ENCODE measurements at regions not wholly inside any gene's neighbourhood (a gene's known extent, or its start where the extent isn't known, plus 50 kb on each side); places are given as distances from the start of the nearest gene placed in this dataset.

DNA sequence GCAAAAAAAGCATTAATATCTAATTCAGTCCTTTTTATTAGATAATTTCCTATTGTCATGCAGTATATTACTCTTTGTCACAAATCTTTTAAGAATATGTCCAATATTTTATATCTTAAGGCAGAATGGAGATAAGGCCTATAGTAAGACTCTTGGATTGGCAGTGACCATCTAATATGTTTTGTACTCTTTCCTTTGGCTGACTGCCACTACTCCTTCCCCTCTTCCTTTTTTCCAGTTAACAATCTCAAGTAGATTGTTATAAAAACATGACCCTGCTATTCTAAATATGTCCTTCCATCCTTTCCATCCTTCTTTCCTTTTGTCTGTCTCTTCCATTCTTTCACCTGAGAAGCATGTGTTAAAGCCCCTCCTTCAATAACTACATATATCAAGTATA, 92.8 kb upstream of the TMEM168 start:
- no peak for DNase-seq (ENCODE audit: low spot score)

DNA sequence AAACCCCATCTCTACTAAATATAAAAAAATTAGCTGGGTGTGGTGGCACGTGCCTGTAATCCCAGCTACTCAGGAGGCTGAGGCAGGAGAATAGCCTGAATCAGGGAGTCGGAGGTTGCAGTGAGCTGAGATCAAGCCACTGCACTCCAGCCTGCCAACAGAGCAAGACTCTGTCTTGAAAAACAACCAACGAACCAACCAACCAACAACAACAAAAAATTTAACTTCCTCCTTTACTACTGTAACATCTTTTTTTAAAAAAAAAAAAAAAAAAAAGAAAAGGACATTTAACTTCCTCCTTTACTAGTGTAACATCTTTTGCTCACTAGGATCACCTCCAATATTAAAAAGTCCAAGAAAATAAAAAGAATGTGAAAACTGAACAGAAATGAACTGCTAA, 92.3 kb upstream of the TMEM168 start:
- no peak for DNase-seq (ENCODE audit: low spot score)

- DNase-seq (ENCODE audit: low spot score), result no peak
Measured at GRCh38 chr7:112882022-112882421, 91.8 kb upstream of the TMEM168 start.

GRCh38 chr7:112880818-112881418, 90.7 kb upstream of the TMEM168 start:
- no peak for DNase-seq (ENCODE audit: low spot score)

DNA sequence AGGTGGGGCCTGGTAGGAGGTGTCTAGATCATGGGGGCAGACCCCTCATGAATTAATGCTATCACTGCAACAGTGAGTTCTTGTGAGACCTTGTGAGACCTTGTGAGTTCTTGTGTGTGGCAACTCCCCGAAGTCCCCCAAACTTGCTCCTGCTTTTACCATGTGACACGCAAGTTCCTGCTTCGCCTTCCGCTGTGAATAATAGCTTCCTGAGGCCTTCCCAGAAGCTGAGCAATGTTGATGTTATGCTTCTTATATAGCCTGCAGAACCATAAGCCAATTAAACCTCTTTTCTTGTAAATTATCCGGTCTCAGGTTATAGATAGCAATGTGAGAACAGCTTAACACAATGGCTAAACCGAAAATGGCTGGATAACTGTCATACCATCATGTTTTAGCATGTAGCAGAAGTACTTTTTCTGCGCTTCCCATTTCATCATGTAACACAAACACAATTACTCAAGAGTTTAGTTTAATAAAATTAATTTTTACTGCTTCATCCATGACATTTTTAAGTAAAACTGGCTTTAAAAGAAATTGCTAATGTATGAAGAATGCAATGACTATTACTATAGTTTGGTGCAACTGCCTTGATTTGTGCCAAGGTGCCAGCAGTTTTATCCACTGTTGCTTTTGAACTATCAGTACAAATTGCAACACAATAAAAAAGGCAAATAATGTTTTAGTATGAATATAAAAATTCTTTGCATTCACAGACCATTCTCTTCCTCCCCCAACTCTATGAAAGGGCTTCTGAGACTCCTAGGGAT, 87.7 kb upstream of the TMEM168 start:
- DNase-seq (ENCODE audit: low spot score), result no peak

DNA sequence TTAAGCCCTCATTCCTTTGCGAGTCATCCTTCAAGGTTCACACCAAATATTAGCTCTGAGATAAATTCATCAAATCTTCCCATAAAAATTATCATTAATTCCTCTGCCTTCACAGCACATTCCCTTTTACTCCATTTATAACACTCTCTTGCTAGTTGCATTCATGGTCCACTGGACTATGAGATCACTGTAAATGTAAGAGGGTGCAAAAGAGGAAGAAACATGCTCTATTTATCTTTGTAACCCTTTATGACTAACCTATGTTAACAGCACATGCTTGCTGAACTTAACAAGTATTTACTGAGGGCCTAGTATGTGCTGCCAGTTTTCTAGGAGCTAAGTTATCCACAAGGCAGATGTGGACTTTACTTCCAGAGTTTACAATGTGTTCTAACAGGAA, 86.7 kb upstream of the TMEM168 start:
- DNase-seq (ENCODE audit: low spot score), result no peak

DNA sequence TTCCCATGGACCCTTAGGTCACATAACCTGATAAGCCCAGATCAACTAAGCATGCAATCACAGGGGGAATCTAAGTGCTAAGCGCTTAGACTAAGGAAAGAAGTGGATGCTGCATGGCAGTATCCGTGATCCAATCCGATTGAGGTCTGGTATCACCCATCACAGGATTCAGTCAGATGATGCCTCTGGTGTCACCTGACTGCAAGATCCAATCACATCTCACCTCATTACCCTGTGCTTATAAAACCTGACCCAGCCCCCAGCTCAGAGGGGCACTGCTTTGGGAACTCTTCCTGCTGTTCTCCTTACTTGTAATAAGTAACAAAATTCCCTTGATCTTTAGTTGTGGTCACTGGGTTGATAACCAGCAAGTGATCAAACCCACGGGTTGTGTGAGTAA, 84.7 kb upstream of the TMEM168 start:
- no peak for DNase-seq (ENCODE audit: low spot score)

- no peak for DNase-seq (ENCODE audit: low spot score)
Measured at GRCh38 chr7:112873831-112874553, 83.8 kb upstream of the TMEM168 start.

DNA sequence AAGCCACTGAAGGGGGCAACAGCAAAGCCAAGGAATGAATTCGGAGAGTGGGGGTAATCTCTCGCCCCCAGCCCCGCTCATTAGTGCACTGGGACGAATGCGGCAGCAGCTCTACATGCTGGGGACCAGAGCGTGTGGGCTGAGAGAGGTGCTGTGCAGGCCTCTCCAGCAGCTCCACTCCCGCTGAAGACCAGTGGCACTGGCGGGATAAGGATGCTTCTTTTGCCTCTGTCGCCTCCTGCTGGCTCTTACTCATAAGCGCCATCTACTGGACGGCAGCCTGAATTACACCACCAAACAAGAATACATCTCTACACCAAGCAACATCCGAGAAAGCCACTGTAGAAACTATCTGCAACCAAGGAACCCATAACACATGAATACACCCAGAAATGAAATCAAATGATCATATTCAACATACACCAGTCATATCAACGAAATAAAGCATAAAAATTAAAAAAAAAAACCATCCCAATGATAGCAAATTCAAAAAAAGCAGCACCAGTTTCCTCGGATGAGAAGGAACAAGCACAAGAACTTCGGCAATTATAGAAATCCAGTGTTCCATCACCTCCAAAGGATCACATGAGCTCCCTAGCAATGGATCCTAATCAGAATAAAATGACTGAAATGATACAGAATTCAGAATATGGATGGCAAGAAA, 79.0 kb upstream of the TMEM168 start:
- peak; percentile 32 for DNase-seq (ENCODE audit: low spot score)

- no peak for DNase-seq (ENCODE audit: low spot score)
Measured at GRCh38 chr7:112868609-112869008, 78.4 kb upstream of the TMEM168 start.

GRCh38 chr7:112866424-112866823, 76.2 kb upstream of the TMEM168 start:
- DNase-seq (ENCODE audit: low spot score), result no peak

DNA sequence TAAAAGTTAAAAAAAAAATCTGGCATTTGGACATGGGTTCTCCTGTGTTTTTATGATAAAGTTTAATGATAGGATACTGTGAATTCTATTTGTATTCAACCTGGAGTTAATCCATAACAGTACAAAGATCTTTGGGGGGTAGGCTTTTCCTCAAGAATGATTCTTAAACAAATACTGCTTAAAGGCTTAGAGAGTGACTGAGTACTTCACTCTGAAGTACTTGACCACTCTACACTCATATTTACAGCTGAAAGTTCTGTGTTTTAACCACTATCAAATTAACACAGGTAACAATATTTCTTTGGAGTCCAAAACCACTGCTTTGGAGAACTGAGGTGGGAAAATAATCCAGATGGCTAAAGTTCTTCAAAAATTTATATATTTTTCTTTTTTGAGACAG, 74.2 kb upstream of the TMEM168 start:
- DNase-seq (ENCODE audit: low spot score), result no peak

- no peak for DNase-seq (ENCODE audit: low spot score)
Measured at GRCh38 chr7:112858838-112859237, 68.6 kb upstream of the TMEM168 start.

DNA sequence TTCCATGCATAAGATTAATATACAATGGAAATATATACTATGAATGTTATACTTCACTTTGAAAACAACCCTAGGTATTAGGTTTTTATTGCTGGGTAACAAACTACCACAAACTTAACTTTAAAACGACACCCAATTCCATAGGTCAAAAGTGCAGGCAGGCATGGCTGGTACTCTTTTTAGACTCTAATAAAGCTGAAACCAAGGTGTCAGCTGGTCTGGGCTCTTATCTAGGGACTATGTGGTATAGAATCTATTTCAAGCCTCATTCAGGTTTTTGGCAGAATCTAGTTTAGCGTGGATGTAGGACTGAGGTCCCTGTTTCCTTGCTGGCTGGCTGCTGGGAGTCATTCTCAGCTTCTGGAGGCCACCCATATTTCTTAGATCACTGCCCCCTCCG, 65.0 kb upstream of the TMEM168 start:
- DNase-seq (ENCODE audit: low spot score), result no peak

GRCh38 chr7:112854169-112854568, 64.0 kb upstream of the TMEM168 start:
- no peak for DNase-seq (ENCODE audit: low spot score)

DNA sequence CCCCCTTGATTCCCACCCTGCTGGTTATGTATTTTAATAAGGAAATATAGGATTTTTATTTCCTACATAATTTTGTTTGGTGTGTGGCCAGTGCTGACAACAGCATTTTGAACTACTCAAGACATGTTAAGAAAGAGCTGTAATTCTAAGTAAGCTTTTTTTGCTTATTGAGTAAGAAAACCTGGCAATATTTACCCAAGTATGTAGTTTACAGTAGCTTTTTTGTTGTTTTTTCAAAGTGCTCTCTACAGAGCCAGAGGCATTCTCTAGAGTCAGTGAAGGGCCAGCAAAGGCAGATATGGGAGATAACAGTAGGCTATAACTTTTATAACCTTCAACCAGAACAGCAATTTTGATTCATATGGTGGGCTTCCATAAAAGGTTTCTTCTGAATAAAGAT, 63.2 kb upstream of the TMEM168 start:
- no peak for DNase-seq (ENCODE audit: low spot score)

- no peak for DNase-seq (ENCODE audit: low spot score)
Measured at GRCh38 chr7:112843151-112843550, 53.0 kb upstream of the TMEM168 start.
